GM13976 (cell line): ENCODE measurements at regions not wholly inside any gene's neighbourhood (a gene's known extent, or its start where the extent isn't known, plus 50 kb on each side); places are given as distances from the start of the nearest gene placed in this dataset.
"Not testable (repeated sequence)": the region's sequence is repeated elsewhere in the genome, so short reads cannot be mapped to it uniquely, and the experiment has no call there.

Experiments
- DNase-seq: peaks from one replicate; pipeline ENCODE4 v3.0.0; 2012; ENCODE audit warnings: low spot score
- CTCF ChIP-seq: IDR thresholded peaks from 2 replicates; pipeline ENCODE4 v1.5.1; 2012; ENCODE audit warnings: borderline replicate concordance, mild to moderate bottlenecking; ENCODE audit not compliant: insufficient read depth; ENCODE audit errors: extremely low read depth, missing control alignments, control extremely low read depth
- in situ Hi-C: fragments of 300-500 bp; cut with MboI; formaldehyde crosslinking; loops from one replicate; pipeline ENCODE4 v1.12.0; 2022; ENCODE audit warnings: low sequenced_read_pairs, mixed read lengths, inconsistent platforms; ENCODE audit not compliant: unreplicated experiment

GRCh38 chr12:23376238-23376637 lies 573.2 kb downstream of the SOX5 start:
- DNase-seq: no peak
- in situ Hi-C loops: no loop called here
- no peak for TF ChIP-seq CTCF

- no peak for TF ChIP-seq CTCF
- in situ Hi-C loops: no loop called here
- DNase-seq: no peak
Measured at GRCh38 chr12:23380419-23381100, 568.9 kb downstream of the SOX5 start.

GRCh38 chr12:23388898-23389297 lies 560.6 kb downstream of the SOX5 start:
- DNase-seq, in situ Hi-C loops: not testable (repeated sequence)

- in situ Hi-C loops, DNase-seq: not testable (repeated sequence)
Measured at GRCh38 chr12:23389315-23389714, 560.2 kb downstream of the SOX5 start.

- no peak for TF ChIP-seq CTCF
- in situ Hi-C loops: no loop called here
- no peak for DNase-seq
Measured at GRCh38 chr12:23399402-23399933, 550.0 kb downstream of the SOX5 start.

- in situ Hi-C loops: no loop called here
- DNase-seq: no peak
- TF ChIP-seq CTCF: no peak
Measured at GRCh38 chr12:23415180-23415579, 534.3 kb downstream of the SOX5 start.

GRCh38 chr12:23421556-23421955 lies 527.9 kb downstream of the SOX5 start:
- DNase-seq: no peak
- in situ Hi-C loops: no loop called here
- TF ChIP-seq CTCF: no peak
